ENCODE measurements at regions not wholly inside any gene's neighbourhood (a gene's known extent, or its start where the extent isn't known, plus 50 kb on each side); places are given as distances from the start of the nearest gene placed in this dataset.
A peak's percentile ranks its signal among the peaks of the same experiment; 100 is the strongest.

DNA sequence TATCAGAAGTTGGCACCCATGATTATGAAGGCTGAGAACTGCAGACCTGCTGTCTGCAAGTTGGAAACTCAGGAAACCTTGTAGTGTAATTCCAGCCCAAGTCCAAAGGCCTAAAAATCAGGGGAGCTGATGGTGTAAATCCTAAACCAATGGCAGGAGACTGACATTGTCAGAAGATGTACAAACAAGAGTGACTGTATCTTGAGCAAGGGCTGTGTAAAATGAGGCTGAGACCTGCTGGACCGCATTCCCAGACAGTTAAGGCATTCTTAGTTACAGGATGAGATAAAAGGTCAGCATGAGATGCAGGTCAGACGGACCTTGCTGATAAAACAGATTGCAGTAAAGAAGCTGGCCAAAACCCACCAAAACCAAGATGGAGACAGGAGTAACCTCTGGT lies 147.7 kb downstream of the COG6 start:
- peak overlapping the region; percentile 13 for H3K27ac Mint-ChIP-seq (ENCODE audit: low read depth)
- peaks cover 2% of the 10 kb centered on the region for H3K36me3 Mint-ChIP-seq (ENCODE audit: insufficient read depth)
- H3K27me3 Mint-ChIP-seq, result peaks cover 10% of the 10 kb centered on the region
- peaks cover 12% of the 10 kb centered on the region for H3K9me3 Mint-ChIP-seq
- no peak for DNase-seq (ENCODE audit: low spot score in 2 of 2)
- no peak overlapping the region for H3K4me3 Mint-ChIP-seq
- no peak for ATAC-seq (replicated peaks; ENCODE audit: extremely low read depth, poor library complexity, severe bottlenecking)
- H3K4me1 Mint-ChIP-seq, result no peaks in the 10 kb centered on the region

- Mint-ChIP-seq H3K4me1 (no peaks in the 10 kb centered on the region), H3K36me3 (ENCODE audit: insufficient read depth) (peaks cover 2% of the 10 kb centered on the region), H3K9me3 (peaks cover 12% of the 10 kb centered on the region), H3K27me3 (peaks cover 10% of the 10 kb centered on the region), H3K4me3 (no peak overlapping the region), H3K27ac (ENCODE audit: low read depth) (no peak overlapping the region)
- ATAC-seq (replicated peaks; ENCODE audit: extremely low read depth, poor library complexity, severe bottlenecking) (no peak), DNase-seq (ENCODE audit: low spot score in 2 of 2) (no peak)
Measured at GRCh38 chr13:39803851-39804250, 148.4 kb downstream of the COG6 start.

DNA sequence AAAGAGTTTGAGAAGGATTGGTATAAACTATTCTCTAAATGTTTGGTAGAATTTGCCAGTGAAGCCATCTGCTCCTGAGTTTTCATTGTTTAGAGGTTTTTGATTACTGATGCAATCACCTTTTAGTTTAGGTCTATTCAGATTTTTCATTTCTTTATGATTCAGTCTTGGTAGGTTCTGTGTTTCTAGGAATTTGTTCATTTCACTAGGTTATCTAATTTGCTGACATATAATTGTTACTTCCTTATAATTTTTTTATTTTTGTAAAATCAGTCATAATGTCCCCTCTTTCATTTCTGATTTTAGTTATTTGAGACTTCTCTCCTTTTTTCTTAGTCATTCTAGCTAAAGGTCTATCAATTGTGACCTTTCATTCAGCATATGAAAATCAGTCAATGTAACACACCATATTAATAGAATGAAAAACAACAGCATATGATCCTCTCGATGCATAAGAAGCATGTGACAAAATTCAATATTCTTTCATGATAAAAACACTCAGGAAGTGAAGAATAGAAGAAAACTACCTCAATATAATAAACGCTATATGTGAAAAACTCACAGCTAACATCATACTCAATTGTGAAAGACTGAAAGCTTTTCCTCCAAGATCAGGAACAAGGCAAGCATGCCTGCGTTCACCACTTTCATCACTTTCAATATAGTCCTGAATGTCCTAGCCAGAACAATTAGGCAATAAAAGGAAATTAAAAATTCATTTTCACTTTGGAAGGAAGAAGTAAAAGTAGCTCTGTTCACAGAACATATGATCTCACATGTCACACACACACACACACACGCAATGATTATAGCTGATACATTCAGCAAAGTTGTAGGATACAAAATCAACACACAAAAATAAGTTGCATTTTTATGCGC lies 149.1 kb downstream of the COG6 start:
- Mint-ChIP-seq H3K4me3 (no peak overlapping the region), H3K9me3 (peaks cover 12% of the 10 kb centered on the region), H3K27ac (ENCODE audit: low read depth) (no peak overlapping the region), H3K4me1 (no peaks in the 10 kb centered on the region), H3K27me3 (peaks cover 13% of the 10 kb centered on the region), H3K36me3 (ENCODE audit: insufficient read depth) (peaks cover 2% of the 10 kb centered on the region)
- no peak for DNase-seq (ENCODE audit: low spot score in 2 of 2)
- no peak for ATAC-seq (replicated peaks; ENCODE audit: extremely low read depth, poor library complexity, severe bottlenecking)

- H3K27me3 Mint-ChIP-seq, result peaks cover 43% of the 10 kb centered on the region
- peaks cover 2% of the 10 kb centered on the region for H3K36me3 Mint-ChIP-seq (ENCODE audit: insufficient read depth)
- no peak overlapping the region for H3K4me3 Mint-ChIP-seq
- H3K27ac Mint-ChIP-seq (ENCODE audit: low read depth), result no peak overlapping the region
- no peak for DNase-seq (ENCODE audit: low spot score in 2 of 2)
- H3K4me1 Mint-ChIP-seq, result no peaks in the 10 kb centered on the region
- H3K9me3 Mint-ChIP-seq, result no peaks in the 10 kb centered on the region
- ATAC-seq (replicated peaks; ENCODE audit: extremely low read depth, poor library complexity, severe bottlenecking), result no peak
Measured at GRCh38 chr13:39809466-39809865, 154.0 kb downstream of the COG6 start.

DNA sequence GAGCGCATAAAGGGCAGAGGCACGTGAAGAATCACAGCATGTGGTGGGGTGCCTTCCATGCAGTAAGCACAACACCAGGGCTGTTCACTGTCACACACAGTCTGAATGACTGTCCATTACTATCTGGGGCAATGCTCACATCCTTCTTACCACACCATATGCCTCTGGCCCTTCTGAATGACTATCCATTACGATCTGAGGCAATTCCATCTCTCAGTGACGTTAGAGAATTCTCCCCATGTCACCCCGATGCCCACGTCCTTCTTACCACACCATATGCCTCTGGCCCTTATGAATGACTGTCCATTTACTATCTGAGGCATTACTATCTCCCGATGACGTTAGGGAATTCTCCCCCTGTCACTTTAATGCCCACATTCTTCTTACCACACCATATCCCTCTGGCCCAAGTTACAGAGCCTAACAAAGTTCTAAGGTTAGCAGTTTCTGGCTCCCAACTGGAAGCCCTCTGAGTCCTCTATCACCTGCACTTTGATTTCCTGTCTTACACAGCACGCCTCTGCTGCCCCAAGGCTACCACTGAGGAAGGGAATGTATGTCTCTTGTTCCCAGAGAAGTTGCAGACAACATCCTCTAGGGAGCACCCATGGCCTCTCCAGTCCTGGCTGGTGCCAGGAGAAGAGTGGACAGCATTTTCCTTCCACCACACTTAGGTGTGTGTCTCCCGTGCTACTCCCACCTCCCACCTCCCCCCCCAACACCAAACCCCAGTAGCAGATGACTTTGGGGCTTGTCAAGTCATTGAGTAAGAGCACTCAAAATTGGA lies 154.8 kb downstream of the COG6 start:
- ATAC-seq (replicated peaks; ENCODE audit: extremely low read depth, poor library complexity, severe bottlenecking) (no peak), DNase-seq (ENCODE audit: low spot score in 2 of 2) (no peak)
- Mint-ChIP-seq H3K4me1 (no peaks in the 10 kb centered on the region), H3K36me3 (ENCODE audit: insufficient read depth) (peaks cover 2% of the 10 kb centered on the region), H3K27me3 (peaks cover 43% of the 10 kb centered on the region), H3K27ac (ENCODE audit: low read depth) (no peak overlapping the region), H3K9me3 (no peaks in the 10 kb centered on the region), H3K4me3 (no peak overlapping the region)

GRCh38 chr13:39811051-39811450 lies 155.6 kb downstream of the COG6 start:
- no peak for ATAC-seq (replicated peaks; ENCODE audit: extremely low read depth, poor library complexity, severe bottlenecking)
- Mint-ChIP-seq H3K27me3 (peaks cover 42% of the 10 kb centered on the region), H3K4me3 (no peak overlapping the region), H3K4me1 (no peaks in the 10 kb centered on the region), H3K36me3 (ENCODE audit: insufficient read depth) (peaks cover 2% of the 10 kb centered on the region), H3K9me3 (no peaks in the 10 kb centered on the region), H3K27ac (ENCODE audit: low read depth) (no peak overlapping the region)
- DNase-seq (ENCODE audit: low spot score in 2 of 2), result no peak

GRCh38 chr13:39811696-39812095 lies 156.2 kb downstream of the COG6 start:
- no peak overlapping the region for H3K4me3 Mint-ChIP-seq
- H3K9me3 Mint-ChIP-seq, result no peaks in the 10 kb centered on the region
- peaks cover 36% of the 10 kb centered on the region for H3K27me3 Mint-ChIP-seq
- no peak overlapping the region for H3K27ac Mint-ChIP-seq (ENCODE audit: low read depth)
- ATAC-seq (replicated peaks; ENCODE audit: extremely low read depth, poor library complexity, severe bottlenecking) (no peak), DNase-seq (ENCODE audit: low spot score in 2 of 2) (no peak)
- no peaks in the 10 kb centered on the region for H3K36me3 Mint-ChIP-seq (ENCODE audit: insufficient read depth)
- H3K4me1 Mint-ChIP-seq, result no peaks in the 10 kb centered on the region

GRCh38 chr13:39815345-39816111 lies 160.1 kb downstream of the COG6 start:
- Mint-ChIP-seq H3K4me1 (no peaks in the 10 kb centered on the region), H3K36me3 (ENCODE audit: insufficient read depth) (no peaks in the 10 kb centered on the region), H3K27ac (ENCODE audit: low read depth) (no peak overlapping the region), H3K9me3 (no peaks in the 10 kb centered on the region), H3K27me3 (peaks cover 23% of the 10 kb centered on the region), H3K4me3 (no peak overlapping the region)
- ATAC-seq (replicated peaks; ENCODE audit: extremely low read depth, poor library complexity, severe bottlenecking) (no peak), DNase-seq (ENCODE audit: low spot score in 2 of 2) (no peak)

DNA sequence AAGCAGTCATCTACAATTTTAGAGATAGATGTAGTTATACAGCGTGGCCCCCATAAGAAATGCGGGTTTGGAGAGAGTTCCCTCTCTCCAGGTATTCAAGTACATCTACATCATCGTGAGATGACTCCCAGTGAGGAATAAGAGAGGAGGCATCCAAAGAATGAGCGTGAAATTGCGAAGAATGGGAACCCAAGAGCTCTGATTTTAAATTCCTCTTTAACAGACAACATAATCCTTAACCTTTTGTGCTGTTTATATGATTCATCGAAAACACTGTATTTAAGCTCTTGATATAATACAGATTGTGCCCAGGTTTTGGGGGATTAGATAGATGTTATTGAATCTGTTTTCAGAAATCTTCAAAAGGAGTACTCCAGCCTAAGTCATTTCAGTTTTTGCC lies 161.5 kb downstream of the COG6 start:
- no peaks in the 10 kb centered on the region for H3K9me3 Mint-ChIP-seq
- peaks cover 9% of the 10 kb centered on the region for H3K4me1 Mint-ChIP-seq
- DNase-seq (ENCODE audit: low spot score in 2 of 2), result no peak
- no peaks in the 10 kb centered on the region for H3K36me3 Mint-ChIP-seq (ENCODE audit: insufficient read depth)
- peaks cover 25% of the 10 kb centered on the region for H3K27me3 Mint-ChIP-seq
- H3K4me3 Mint-ChIP-seq, result no peak overlapping the region
- no peak for ATAC-seq (replicated peaks; ENCODE audit: extremely low read depth, poor library complexity, severe bottlenecking)
- H3K27ac Mint-ChIP-seq (ENCODE audit: low read depth), result no peak overlapping the region

DNA sequence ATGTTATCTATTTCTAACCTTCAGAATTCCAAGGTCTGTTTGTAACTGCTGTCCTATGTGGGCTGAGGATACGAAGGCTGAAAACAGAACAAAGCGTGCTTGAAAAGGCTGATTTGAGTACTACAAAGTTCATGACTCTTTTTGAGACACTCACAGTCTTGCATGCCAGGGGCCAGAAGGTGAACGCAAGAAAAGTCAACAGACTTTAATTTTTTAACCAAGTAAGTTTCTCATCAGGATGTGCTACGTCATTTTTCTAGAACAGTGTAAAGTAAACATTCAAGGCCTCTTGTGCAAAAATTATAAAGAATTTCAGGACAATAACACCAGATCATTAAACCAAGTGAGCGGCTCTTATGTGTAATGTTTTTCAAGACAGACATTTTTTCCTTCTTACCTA lies 163.5 kb downstream of the COG6 start:
- DNase-seq (ENCODE audit: low spot score in 2 of 2) (no peak), ATAC-seq (replicated peaks; ENCODE audit: extremely low read depth, poor library complexity, severe bottlenecking) (no peak)
- H3K9me3 Mint-ChIP-seq, result no peaks in the 10 kb centered on the region
- peaks cover 20% of the 10 kb centered on the region for H3K4me1 Mint-ChIP-seq
- H3K36me3 Mint-ChIP-seq (ENCODE audit: insufficient read depth), result no peaks in the 10 kb centered on the region
- no peak overlapping the region for H3K4me3 Mint-ChIP-seq
- H3K27me3 Mint-ChIP-seq, result peaks cover 31% of the 10 kb centered on the region
- no peak overlapping the region for H3K27ac Mint-ChIP-seq (ENCODE audit: low read depth)

DNA sequence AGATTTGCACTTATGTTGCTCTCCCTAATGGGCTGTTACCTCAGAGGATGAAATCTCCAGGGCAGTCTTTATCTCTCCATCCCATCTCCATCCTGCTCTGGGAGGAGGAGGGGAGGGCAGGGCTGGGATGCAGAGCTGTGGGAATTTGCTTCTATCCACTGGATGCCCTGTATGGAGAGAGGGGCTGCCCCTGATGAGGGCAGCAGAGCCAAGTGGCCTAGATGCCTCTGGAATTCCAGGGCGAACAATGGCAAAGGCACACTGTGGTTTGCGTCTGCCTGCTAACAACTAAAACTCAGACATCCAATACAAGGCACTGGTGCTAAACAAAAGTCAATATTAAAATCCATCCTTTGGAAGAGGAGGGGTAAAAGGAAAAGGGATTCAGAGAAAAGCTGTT lies 165.1 kb downstream of the COG6 start:
- H3K27ac Mint-ChIP-seq (ENCODE audit: low read depth), result no peak overlapping the region
- no peak for ATAC-seq (replicated peaks; ENCODE audit: extremely low read depth, poor library complexity, severe bottlenecking)
- no peaks in the 10 kb centered on the region for H3K36me3 Mint-ChIP-seq (ENCODE audit: insufficient read depth)
- no peak for DNase-seq (ENCODE audit: low spot score in 2 of 2)
- H3K4me3 Mint-ChIP-seq, result no peak overlapping the region
- peaks cover 47% of the 10 kb centered on the region for H3K27me3 Mint-ChIP-seq
- peaks cover 20% of the 10 kb centered on the region for H3K4me1 Mint-ChIP-seq
- H3K9me3 Mint-ChIP-seq, result no peaks in the 10 kb centered on the region

DNA sequence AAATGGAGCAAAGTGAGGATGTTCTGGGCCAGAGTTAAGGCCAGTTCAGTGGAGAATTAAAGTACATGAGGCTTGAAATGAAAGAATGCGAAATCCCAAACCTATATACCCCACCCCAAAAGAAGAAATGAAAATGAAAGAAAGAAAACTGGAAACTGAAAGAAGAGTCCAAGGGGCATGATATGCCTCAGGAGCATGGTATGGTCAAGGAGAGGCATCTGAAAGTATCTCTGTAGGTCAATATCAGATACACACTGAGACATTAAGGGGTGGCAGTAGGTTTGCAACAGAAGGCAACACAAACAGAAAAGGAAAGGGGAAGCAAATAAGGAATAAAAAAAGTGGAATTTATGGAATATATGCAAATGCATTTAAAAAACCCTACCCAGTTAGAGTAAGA lies 166.5 kb downstream of the COG6 start:
- Mint-ChIP-seq H3K27ac (ENCODE audit: low read depth) (no peak overlapping the region), H3K36me3 (ENCODE audit: insufficient read depth) (no peaks in the 10 kb centered on the region), H3K4me3 (no peak overlapping the region), H3K27me3 (peaks cover 58% of the 10 kb centered on the region), H3K9me3 (no peaks in the 10 kb centered on the region), H3K4me1 (peaks cover 20% of the 10 kb centered on the region)
- ATAC-seq (replicated peaks; ENCODE audit: extremely low read depth, poor library complexity, severe bottlenecking) (no peak), DNase-seq (ENCODE audit: low spot score in 2 of 2) (no peak)

All from central memory CD8-positive, alpha-beta T cell (primary cell).